OCI-LY1 (cell line): ENCODE measurements at regions not wholly inside any gene's neighbourhood (a gene's known extent, or its start where the extent isn't known, plus 50 kb on each side); places are given as distances from the start of the nearest gene placed in this dataset.

Experiments used
- EZH2 ChIP-seq: fragments of 200-600 bp; sonication (generic), shearing (Covaris generic); IDR thresholded peaks from 2 replicates; pipeline ENCODE4 v1.8.0; 2017; ENCODE audit warnings: borderline replicate concordance, mixed run types, mild to moderate bottlenecking, antibody characterized with exemption, low read length, moderate library complexity, mixed read lengths
- TF ChIP-seq, protein P1 (sequence below): fragments of 200-600 bp; sonication (generic), shearing (Covaris generic); IDR thresholded peaks from 2 replicates; pipeline ENCODE4 v1.5.1; 2017; ENCODE audit warnings: mild to moderate bottlenecking, antibody characterized with exemption, low read length, moderate library complexity, mixed read lengths

DNA sequence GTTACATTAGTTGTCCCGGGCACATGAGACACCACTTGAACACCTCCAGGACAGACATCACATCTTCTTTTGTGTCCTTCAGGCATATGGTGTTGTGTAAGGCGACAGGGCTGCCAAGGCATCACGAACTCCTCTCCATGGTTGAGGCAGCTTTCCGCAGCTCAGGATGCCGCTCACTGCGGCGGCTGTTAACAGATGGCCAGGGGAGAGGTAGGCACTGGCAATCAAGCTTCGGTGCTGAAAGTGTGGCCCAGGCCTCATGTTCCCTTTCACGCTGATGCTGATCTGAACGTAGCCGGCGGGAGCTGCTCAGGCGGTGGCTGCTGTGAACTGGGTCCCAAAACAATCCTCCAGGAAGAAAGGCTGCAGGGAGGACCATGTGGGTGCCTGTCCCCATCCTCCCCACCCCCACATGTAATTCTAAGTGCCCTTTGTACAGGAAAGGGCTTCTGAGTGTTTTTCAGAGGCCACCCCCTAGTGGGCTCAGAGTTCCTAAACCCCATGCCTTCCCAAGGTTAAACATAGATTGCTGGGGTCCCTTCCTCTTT lies 287.1 kb upstream of the AJAP1 start:
- TF ChIP-seq, protein P1, sequence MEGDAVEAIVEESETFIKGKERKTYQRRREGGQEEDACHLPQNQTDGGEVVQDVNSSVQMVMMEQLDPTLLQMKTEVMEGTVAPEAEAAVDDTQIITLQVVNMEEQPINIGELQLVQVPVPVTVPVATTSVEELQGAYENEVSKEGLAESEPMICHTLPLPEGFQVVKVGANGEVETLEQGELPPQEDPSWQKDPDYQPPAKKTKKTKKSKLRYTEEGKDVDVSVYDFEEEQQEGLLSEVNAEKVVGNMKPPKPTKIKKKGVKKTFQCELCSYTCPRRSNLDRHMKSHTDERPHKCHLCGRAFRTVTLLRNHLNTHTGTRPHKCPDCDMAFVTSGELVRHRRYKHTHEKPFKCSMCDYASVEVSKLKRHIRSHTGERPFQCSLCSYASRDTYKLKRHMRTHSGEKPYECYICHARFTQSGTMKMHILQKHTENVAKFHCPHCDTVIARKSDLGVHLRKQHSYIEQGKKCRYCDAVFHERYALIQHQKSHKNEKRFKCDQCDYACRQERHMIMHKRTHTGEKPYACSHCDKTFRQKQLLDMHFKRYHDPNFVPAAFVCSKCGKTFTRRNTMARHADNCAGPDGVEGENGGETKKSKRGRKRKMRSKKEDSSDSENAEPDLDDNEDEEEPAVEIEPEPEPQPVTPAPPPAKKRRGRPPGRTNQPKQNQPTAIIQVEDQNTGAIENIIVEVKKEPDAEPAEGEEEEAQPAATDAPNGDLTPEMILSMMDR = no peak
- no peak for TF ChIP-seq EZH2
